ENCODE measurements at regions not wholly inside any gene's neighbourhood (a gene's known extent, or its start where the extent isn't known, plus 50 kb on each side); places are given as distances from the start of the nearest gene placed in this dataset.

- TF ChIP-seq, protein P1, sequence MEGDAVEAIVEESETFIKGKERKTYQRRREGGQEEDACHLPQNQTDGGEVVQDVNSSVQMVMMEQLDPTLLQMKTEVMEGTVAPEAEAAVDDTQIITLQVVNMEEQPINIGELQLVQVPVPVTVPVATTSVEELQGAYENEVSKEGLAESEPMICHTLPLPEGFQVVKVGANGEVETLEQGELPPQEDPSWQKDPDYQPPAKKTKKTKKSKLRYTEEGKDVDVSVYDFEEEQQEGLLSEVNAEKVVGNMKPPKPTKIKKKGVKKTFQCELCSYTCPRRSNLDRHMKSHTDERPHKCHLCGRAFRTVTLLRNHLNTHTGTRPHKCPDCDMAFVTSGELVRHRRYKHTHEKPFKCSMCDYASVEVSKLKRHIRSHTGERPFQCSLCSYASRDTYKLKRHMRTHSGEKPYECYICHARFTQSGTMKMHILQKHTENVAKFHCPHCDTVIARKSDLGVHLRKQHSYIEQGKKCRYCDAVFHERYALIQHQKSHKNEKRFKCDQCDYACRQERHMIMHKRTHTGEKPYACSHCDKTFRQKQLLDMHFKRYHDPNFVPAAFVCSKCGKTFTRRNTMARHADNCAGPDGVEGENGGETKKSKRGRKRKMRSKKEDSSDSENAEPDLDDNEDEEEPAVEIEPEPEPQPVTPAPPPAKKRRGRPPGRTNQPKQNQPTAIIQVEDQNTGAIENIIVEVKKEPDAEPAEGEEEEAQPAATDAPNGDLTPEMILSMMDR (IDR thresholded peaks at IDR 0.05; ENCODE audit: poor library complexity), result no peak
- no peak for TF ChIP-seq EZH2 (IDR thresholded peaks at IDR 0.05; ENCODE audit: borderline replicate concordance)
- TF ChIP-seq EZH2phosphoT487 (IDR thresholded peaks at IDR 0.05; ENCODE audit: low read depth, severe bottlenecking, unreplicated experiment), result no peak
Measured at GRCh38 chr2:236446521-236446920, 123.1 kb upstream of the ACKR3 start.

All from hepatocyte (in vitro differentiated cells).